Neural cell (in vitro differentiated cells): ENCODE measurements at regions not wholly inside any gene's neighbourhood (a gene's known extent, or its start where the extent isn't known, plus 50 kb on each side); places are given as distances from the start of the nearest gene placed in this dataset.

Source experiments
- H2AFZ ChIP-seq: fragments of 200-600, 300-800 bp; sonication (generic), shearing (Covaris generic); 2 replicates; pipeline ENCODE4 v1.6.0; 2014; ENCODE audit warnings: low read depth, mild to moderate bottlenecking, antibody characterized with exemption, low read length, moderate library complexity
- H3F3A ChIP-seq: fragments of 200-600 bp; shearing (Covaris generic); 2 replicates; pipeline ENCODE4 v1.6.1; 2016; ENCODE audit warnings: mild to moderate bottlenecking, moderate library complexity, mixed read lengths, antibody characterized with exemption, low read length; ENCODE audit not compliant: insufficient read depth, poor library complexity, severe bottlenecking
- H3K27ac ChIP-seq: fragments of 200-600, 300-800 bp; sonication (generic), shearing (Covaris generic); 2 replicates; pipeline ENCODE4 v1.5.1; 2014; ENCODE audit warnings: mild to moderate bottlenecking, low read length, moderate library complexity
- H3K27me3 ChIP-seq: fragments of 300-800, 200-600 bp; sonication (generic), shearing (Covaris generic); 2 replicates; pipeline ENCODE4 v1.6.0; 2014; ENCODE audit warnings: mild to moderate bottlenecking, low read depth, low read length, moderate library complexity; ENCODE audit not compliant: insufficient read depth
- H3K36me3 ChIP-seq: fragments of 300-800, 200-600 bp; sonication (generic), shearing (Covaris generic); 2 replicates; pipeline ENCODE4 v1.5.1; 2014; ENCODE audit warnings: mild to moderate bottlenecking, antibody characterized with exemption, low read length, moderate library complexity; ENCODE audit not compliant: insufficient read depth
- H3K4me2 ChIP-seq: fragments of 300-800, 200-600 bp; sonication (generic), shearing (Covaris generic); 2 replicates; pipeline ENCODE4 v1.6.0; 2014; ENCODE audit warnings: mild to moderate bottlenecking, low read length
- H3K4me3 ChIP-seq: fragments of 300-800, 200-600 bp; sonication (generic), shearing (Covaris generic); 2 replicates; pipeline ENCODE4 v1.5.1; 2014; ENCODE audit warnings: mild to moderate bottlenecking, low read length, moderate library complexity
- H3K79me2 ChIP-seq: fragments of 200-600 bp; shearing (Covaris generic); replicated peaks from 2 replicates; pipeline ENCODE4 v1.6.0; 2014; ENCODE audit warnings: mild to moderate bottlenecking, low read length, moderate library complexity; ENCODE audit not compliant: insufficient read depth
- H3K9ac ChIP-seq: fragments of 300-800, 200-600 bp; sonication (generic), shearing (Covaris generic); 2 replicates; pipeline ENCODE4 v1.6.1; 2016; ENCODE audit warnings: mild to moderate bottlenecking, low read length, mixed read lengths
- H3K9me2 ChIP-seq: fragments of 200-600 bp; shearing (Covaris generic); 2 replicates; pipeline ENCODE4 v1.6.1; 2016; ENCODE audit warnings: mild to moderate bottlenecking, low read length, mixed read lengths; ENCODE audit not compliant: insufficient read depth
- H3K9me3 ChIP-seq: fragments of 200-600, 300-800 bp; sonication (generic), shearing (Covaris generic); 2 replicates; pipeline ENCODE4 v1.6.1; 2016; ENCODE audit warnings: mild to moderate bottlenecking, mixed run types, low read length, moderate library complexity, mixed read lengths
- H4K20me1 ChIP-seq: fragments of 200-600 bp; shearing (Covaris generic); 2 replicates; pipeline ENCODE4 v1.6.1; 2016; ENCODE audit warnings: mild to moderate bottlenecking, mixed run types; ENCODE audit not compliant: insufficient read depth
- EP300 ChIP-seq: fragments of 450-650 bp; conservative IDR thresholded peaks from 2 replicates; pipeline ENCODE4 v1.6.1; 2014; ENCODE audit warnings: antibody characterized with exemption, mild to moderate bottlenecking, moderate library complexity; ENCODE audit not compliant: poor library complexity, severe bottlenecking
- MXI1 ChIP-seq: fragments of 450-650 bp; conservative IDR thresholded peaks from 2 replicates; pipeline ENCODE4 v1.6.1; 2014; ENCODE audit warnings: antibody characterized with exemption, mild to moderate bottlenecking; ENCODE audit not compliant: poor library complexity, severe bottlenecking
- POLR2AphosphoS5 ChIP-seq: IDR thresholded peaks from 2 replicates; pipeline ENCODE4 v1.6.1; 2012
- RAD21 ChIP-seq: fragments of 450-650 bp; conservative IDR thresholded peaks from 2 replicates; pipeline ENCODE4 v1.6.1; 2014; ENCODE audit warnings: antibody characterized with exemption, mild to moderate bottlenecking, moderate library complexity
- SMC3 ChIP-seq: fragments of 450-650 bp; conservative IDR thresholded peaks from 2 replicates; pipeline ENCODE4 v1.6.1; 2014; ENCODE audit warnings: antibody characterized with exemption, mild to moderate bottlenecking, moderate library complexity; ENCODE audit not compliant: poor library complexity
- TAF1 ChIP-seq: IDR thresholded peaks from 2 replicates; pipeline ENCODE4 v1.6.1; 2012; ENCODE audit warnings: low read depth
- TF ChIP-seq, protein P1 (sequence below): IDR thresholded peaks from 2 replicates; pipeline ENCODE4 v1.6.1; 2012; ENCODE audit warnings: borderline replicate concordance
- TF ChIP-seq, protein P2 (sequence below): fragments of 450-650 bp; IDR thresholded peaks from 2 replicates; pipeline ENCODE4 v1.5.1; 2014; ENCODE audit warnings: antibody characterized with exemption, mild to moderate bottlenecking, moderate library complexity; ENCODE audit not compliant: poor library complexity, severe bottlenecking

DNA sequence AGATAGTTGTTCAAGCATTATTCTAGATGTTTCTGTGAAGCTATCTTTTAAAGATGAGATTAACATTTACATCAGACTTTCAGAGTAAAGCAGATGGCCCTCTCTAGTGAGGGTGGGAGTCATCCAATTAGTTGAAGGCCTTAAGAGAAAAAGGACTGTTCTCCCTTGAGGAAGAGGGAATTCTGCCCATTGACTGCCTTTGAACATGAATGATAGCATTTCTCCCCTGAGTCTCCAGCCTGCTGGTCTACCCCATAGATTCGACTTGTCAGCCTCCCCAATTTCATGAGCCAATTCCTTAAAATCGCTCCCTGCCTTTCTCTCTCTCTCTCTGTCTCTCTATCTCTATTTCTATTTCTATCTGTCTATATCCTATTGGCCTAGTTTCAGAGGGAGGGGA is 115.5 kb downstream of the EBLN2 start:
- no peak for TF ChIP-seq EP300
- TF ChIP-seq POLR2AphosphoS5 = no peak
- no peak for TF ChIP-seq MXI1
- TF ChIP-seq TAF1 = no peak
- TF ChIP-seq RAD21 = no peak
- TF ChIP-seq, protein P1, sequence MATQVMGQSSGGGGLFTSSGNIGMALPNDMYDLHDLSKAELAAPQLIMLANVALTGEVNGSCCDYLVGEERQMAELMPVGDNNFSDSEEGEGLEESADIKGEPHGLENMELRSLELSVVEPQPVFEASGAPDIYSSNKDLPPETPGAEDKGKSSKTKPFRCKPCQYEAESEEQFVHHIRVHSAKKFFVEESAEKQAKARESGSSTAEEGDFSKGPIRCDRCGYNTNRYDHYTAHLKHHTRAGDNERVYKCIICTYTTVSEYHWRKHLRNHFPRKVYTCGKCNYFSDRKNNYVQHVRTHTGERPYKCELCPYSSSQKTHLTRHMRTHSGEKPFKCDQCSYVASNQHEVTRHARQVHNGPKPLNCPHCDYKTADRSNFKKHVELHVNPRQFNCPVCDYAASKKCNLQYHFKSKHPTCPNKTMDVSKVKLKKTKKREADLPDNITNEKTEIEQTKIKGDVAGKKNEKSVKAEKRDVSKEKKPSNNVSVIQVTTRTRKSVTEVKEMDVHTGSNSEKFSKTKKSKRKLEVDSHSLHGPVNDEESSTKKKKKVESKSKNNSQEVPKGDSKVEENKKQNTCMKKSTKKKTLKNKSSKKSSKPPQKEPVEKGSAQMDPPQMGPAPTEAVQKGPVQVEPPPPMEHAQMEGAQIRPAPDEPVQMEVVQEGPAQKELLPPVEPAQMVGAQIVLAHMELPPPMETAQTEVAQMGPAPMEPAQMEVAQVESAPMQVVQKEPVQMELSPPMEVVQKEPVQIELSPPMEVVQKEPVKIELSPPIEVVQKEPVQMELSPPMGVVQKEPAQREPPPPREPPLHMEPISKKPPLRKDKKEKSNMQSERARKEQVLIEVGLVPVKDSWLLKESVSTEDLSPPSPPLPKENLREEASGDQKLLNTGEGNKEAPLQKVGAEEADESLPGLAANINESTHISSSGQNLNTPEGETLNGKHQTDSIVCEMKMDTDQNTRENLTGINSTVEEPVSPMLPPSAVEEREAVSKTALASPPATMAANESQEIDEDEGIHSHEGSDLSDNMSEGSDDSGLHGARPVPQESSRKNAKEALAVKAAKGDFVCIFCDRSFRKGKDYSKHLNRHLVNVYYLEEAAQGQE = no peak
- TF ChIP-seq, protein P2, sequence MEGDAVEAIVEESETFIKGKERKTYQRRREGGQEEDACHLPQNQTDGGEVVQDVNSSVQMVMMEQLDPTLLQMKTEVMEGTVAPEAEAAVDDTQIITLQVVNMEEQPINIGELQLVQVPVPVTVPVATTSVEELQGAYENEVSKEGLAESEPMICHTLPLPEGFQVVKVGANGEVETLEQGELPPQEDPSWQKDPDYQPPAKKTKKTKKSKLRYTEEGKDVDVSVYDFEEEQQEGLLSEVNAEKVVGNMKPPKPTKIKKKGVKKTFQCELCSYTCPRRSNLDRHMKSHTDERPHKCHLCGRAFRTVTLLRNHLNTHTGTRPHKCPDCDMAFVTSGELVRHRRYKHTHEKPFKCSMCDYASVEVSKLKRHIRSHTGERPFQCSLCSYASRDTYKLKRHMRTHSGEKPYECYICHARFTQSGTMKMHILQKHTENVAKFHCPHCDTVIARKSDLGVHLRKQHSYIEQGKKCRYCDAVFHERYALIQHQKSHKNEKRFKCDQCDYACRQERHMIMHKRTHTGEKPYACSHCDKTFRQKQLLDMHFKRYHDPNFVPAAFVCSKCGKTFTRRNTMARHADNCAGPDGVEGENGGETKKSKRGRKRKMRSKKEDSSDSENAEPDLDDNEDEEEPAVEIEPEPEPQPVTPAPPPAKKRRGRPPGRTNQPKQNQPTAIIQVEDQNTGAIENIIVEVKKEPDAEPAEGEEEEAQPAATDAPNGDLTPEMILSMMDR = no peak
- no peak for TF ChIP-seq SMC3

DNA sequence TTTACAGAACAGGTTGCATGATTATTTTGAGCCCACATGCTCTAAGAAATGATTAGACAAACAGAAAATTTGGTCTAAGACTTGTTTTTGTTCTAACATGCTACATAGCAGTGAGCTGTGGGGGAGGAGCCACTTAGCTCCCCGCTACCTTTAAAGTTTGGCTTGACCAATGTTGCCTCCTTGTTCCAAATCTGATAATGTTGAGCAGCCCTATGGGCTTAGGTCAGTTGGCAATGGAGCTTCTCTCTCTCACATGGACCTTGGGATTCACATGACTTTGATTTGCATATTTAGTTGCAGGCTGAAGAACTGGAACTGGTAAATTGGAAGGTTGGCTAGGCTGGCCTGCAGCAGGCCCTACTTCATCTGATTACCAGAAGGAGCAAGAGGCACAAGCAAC is 116.4 kb downstream of the EBLN2 start:
- Histone ChIP-seq H3K9me2 (no peaks in the 10 kb centered on the region), H3F3A (no peaks in the 10 kb centered on the region), H3K79me2 (no peaks in the 10 kb centered on the region), H4K20me1 (no peaks in the 10 kb centered on the region), H3K4me3 (no peak overlapping the region), H3K36me3 (no peaks in the 10 kb centered on the region), H3K9ac (no peak overlapping the region), H3K27me3 (no peaks in the 10 kb centered on the region), H3K9me3 (no peaks in the 10 kb centered on the region), H2AFZ (no peak overlapping the region), H3K4me2 (no peak overlapping the region), H3K27ac (no peak overlapping the region)
- TF ChIP-seq EP300 = no peak
- TF ChIP-seq, protein P1 = no peak

More for the DNA sequence above, 115.5 kb downstream of the EBLN2 start:
- H2AFZ ChIP-seq = no peak overlapping the region
- H4K20me1 ChIP-seq = no peaks in the 10 kb centered on the region
- H3K9me2 ChIP-seq = no peaks in the 10 kb centered on the region
- H3K36me3 ChIP-seq = no peaks in the 10 kb centered on the region
- no peaks in the 10 kb centered on the region for H3K9me3 ChIP-seq
- H3K27ac ChIP-seq = no peak overlapping the region
- no peaks in the 10 kb centered on the region for H3K79me2 ChIP-seq
- no peak overlapping the region for H3K4me2 ChIP-seq
- H3F3A ChIP-seq = no peaks in the 10 kb centered on the region
- no peaks in the 10 kb centered on the region for H3K27me3 ChIP-seq
- no peak overlapping the region for H3K9ac ChIP-seq
- H3K4me3 ChIP-seq = no peak overlapping the region
